HCT116 (cell line): ENCODE measurements at regions not wholly inside any gene's neighbourhood (a gene's known extent, or its start where the extent isn't known, plus 50 kb on each side); places are given as distances from the start of the nearest gene placed in this dataset.

Source experiments
- ATAC-seq: fragments of 200-7000 bp; cut with Tn5 transposase; 2 replicates; pipeline ENCODE4 v1.9.1; 2020; ENCODE audit warnings: mild to moderate bottlenecking, moderate library complexity
- BruUV-seq: library from RNA; stranded (reverse); fragments of 400-500 nt; replicated peaks from 2 replicates; lab custom pipeline; 2021; lab: Mats Ljungman, UMichigan
- CTCF ChIA-PET: fragments of 300-600 bp; sonication (Branson Sonifier 250); formaldehyde crosslinking; loops from one replicate; lab custom pipeline; 2021; ENCODE audit warnings: antibody characterized with exemption; lab: Charles Lee
- POLR2A ChIA-PET: fragments of 300-600, 350-600 bp; sonication (Branson Sonifier 250); formaldehyde crosslinking; loops from one replicate; lab custom pipeline; 2021; ENCODE audit warnings: antibody characterized with exemption; lab: Charles Lee
- RAD21 ChIA-PET, 2 experiments: fragments of 300-600 bp; sonication (Branson Sonifier 250); formaldehyde crosslinking; loops; one replicate each; lab custom pipeline; 2023; ENCODE audit warnings: low total read pairs in 2 of 2; ENCODE audit not compliant: uncharacterized antibody in 2 of 2, unreplicated experiment in 2 of 2, low non-redundant PET in 1 of 2; lab: Charles Lee
- DNase-seq: peaks from one replicate; pipeline ENCODE4 v3.0.0-alpha.2; 2010; ENCODE audit warnings: low read depth, low spot score
- H2AFZ ChIP-seq: fragments of 200-600 bp; shearing (Covaris generic), sonication (generic); 2 replicates; pipeline ENCODE4 v1.6.1; 2017; ENCODE audit warnings: low read depth, mixed run types, mixed read lengths, antibody characterized with exemption, low read length; ENCODE audit not compliant: poor library complexity, severe bottlenecking
- H3K27ac ChIP-seq: 2 replicates; pipeline ENCODE4 v1.5.1; 2012; ENCODE audit warnings: low read depth, low read length
- H3K27me3 ChIP-seq: fragments of 200-600 bp; sonication (generic); 2 replicates; pipeline ENCODE4 v1.6.1; 2016; ENCODE audit warnings: mixed run types, low read length, mixed read lengths; ENCODE audit not compliant: insufficient read depth
- H3K36me3 ChIP-seq, 2 experiments: fragments of 200-500 bp in 1 of 2; fragments of 200-600 bp in 1 of 2; sonication (Bioruptor generic) in 1 of 2; sonication (generic) in 1 of 2; 2 replicates each; pipeline versions ENCODE4 v1.5.1 to v1.6.1; 2014 to 2016; ENCODE audit warnings: low read length in 2 of 2, inconsistent platforms in 1 of 2, mixed read lengths in 1 of 2, mixed run types in 1 of 2; ENCODE audit not compliant: insufficient read depth in 2 of 2, control insufficient read depth in 1 of 2
- H3K4me1 ChIP-seq, 2 experiments: fragments of 200-600 bp in 1 of 2; sonication (generic) in 1 of 2; 2 replicates each; pipeline versions ENCODE4 v1.5.1 to v1.6.1; 2012 to 2017; ENCODE audit warnings: low read length in 2 of 2, inconsistent platforms in 1 of 2, mild to moderate bottlenecking in 1 of 2, mixed read lengths in 1 of 2, mixed run types in 1 of 2, moderate library complexity in 1 of 2; ENCODE audit not compliant: insufficient read depth in 2 of 2, control insufficient read depth in 1 of 2
- H3K4me2 ChIP-seq: fragments of 200-600 bp; sonication (generic); 2 replicates; pipeline ENCODE4 v1.6.1; 2017; ENCODE audit warnings: mixed run types, low read length, mixed read lengths
- H3K4me3 ChIP-seq, 2 experiments: fragments of 200-600 bp in 1 of 2; sonication (generic) in 1 of 2; replicated peaks in 1 of 2; 2 replicates each; pipeline ENCODE4 v1.5.1; 2011 to 2016; ENCODE audit warnings: low read length in 2 of 2, control low read depth in 1 of 2, low read depth in 1 of 2, mild to moderate bottlenecking in 1 of 2, mixed read lengths in 1 of 2, mixed run types in 1 of 2
- H3K79me2 ChIP-seq: fragments of 200-600 bp; sonication (generic); 2 replicates; pipeline ENCODE4 v1.6.1; 2017; ENCODE audit warnings: mild to moderate bottlenecking, mixed run types, low read length, moderate library complexity, mixed read lengths; ENCODE audit not compliant: insufficient read depth
- H3K9ac ChIP-seq: fragments of 200-600 bp; sonication (generic); 2 replicates; pipeline ENCODE4 v1.6.1; 2016; ENCODE audit warnings: low read length, mixed read lengths
- H3K9me2 ChIP-seq: fragments of 200-600 bp; sonication (generic), shearing (Covaris generic); 2 replicates; pipeline ENCODE4 v1.6.1; 2017; ENCODE audit warnings: mixed run types, mild to moderate bottlenecking, moderate library complexity; ENCODE audit not compliant: insufficient read depth
- H3K9me3 ChIP-seq, 2 experiments: fragments of 200-500 bp in 1 of 2; fragments of 200-600 bp in 1 of 2; sonication (Bioruptor generic) in 1 of 2; sonication (generic) in 1 of 2; 2 replicates each; pipeline ENCODE4 v1.6.1; 2014 to 2017; ENCODE audit warnings: low read length in 2 of 2, mixed read lengths in 2 of 2, inconsistent platforms in 1 of 2, low read depth in 1 of 2, mild to moderate bottlenecking in 1 of 2, mixed run types in 1 of 2, moderate library complexity in 1 of 2; ENCODE audit not compliant: control insufficient read depth in 1 of 2, insufficient read depth in 1 of 2
- H4K20me1 ChIP-seq: fragments of 200-600 bp; sonication (generic), shearing (Covaris generic); 2 replicates; pipeline ENCODE4 v1.6.1; 2017; ENCODE audit warnings: mixed run types, mild to moderate bottlenecking, moderate library complexity; ENCODE audit not compliant: insufficient read depth
- EZH2 ChIP-seq: fragments of 200-600 bp; sonication (generic); IDR thresholded peaks from 2 replicates; pipeline ENCODE4 v1.6.1; 2017; ENCODE audit warnings: antibody characterized with exemption, mixed run types
- FOSL1 ChIP-seq: IDR thresholded peaks from 2 replicates; pipeline ENCODE4 v1.6.1; 2012; ENCODE audit warnings: low read depth
- SIN3A ChIP-seq: IDR thresholded peaks from 2 replicates; pipeline ENCODE4 v1.6.1; 2012; ENCODE audit warnings: low read depth
- SP1 ChIP-seq: IDR thresholded peaks from 2 replicates; pipeline ENCODE4 v1.6.1; 2012; ENCODE audit warnings: low read depth
- ZNF274 ChIP-seq: fragments of 200-500 bp; sonication (Bioruptor generic); IDR thresholded peaks from 2 replicates; pipeline ENCODE4 v1.6.1; 2014; ENCODE audit warnings: mild to moderate bottlenecking, low read depth, low read length, inconsistent platforms
- intact Hi-C: fragments of 100-400 bp; cut with micrococcal nuclease; formaldehyde crosslinking; loops from 2 replicates; pipeline ENCODE4 v1.10.0; 2022
- TF ChIP-seq, protein P1 (sequence below): IDR thresholded peaks from 2 replicates; pipeline ENCODE4 v1.6.1; 2011; ENCODE audit warnings: mild to moderate bottlenecking, low read length, moderate library complexity; ENCODE audit not compliant: insufficient replicate concordance; ENCODE audit errors: extremely low read depth
- TF ChIP-seq, protein P2 (sequence below): IDR thresholded peaks from 2 replicates; pipeline ENCODE4 v1.6.1; 2012
- TF ChIP-seq, protein P3 (sequence below): IDR thresholded peaks from 2 replicates; pipeline ENCODE4 v1.6.1; 2012; ENCODE audit warnings: low read depth

DNA sequence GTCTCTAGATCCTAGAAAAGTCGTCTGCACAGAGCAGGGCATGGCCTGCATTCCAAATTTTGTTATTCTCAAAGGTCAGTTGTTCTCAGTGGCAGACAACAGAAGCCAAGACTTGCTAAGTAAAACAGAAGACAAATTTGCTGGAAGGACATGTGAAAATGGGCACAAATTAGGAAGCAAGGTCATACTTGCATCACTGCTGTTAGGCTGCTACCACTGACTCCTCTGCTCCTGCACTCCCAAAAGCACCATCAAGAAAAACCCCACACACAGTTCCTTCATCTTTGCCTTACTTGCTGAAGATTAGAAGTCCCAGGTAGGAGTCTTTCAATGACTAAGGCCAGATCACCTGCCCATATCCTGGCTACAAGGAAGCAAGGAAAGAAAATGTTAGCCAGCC is 69.9 kb upstream of the ATP2C1 start:
- TF ChIP-seq, protein P1, sequence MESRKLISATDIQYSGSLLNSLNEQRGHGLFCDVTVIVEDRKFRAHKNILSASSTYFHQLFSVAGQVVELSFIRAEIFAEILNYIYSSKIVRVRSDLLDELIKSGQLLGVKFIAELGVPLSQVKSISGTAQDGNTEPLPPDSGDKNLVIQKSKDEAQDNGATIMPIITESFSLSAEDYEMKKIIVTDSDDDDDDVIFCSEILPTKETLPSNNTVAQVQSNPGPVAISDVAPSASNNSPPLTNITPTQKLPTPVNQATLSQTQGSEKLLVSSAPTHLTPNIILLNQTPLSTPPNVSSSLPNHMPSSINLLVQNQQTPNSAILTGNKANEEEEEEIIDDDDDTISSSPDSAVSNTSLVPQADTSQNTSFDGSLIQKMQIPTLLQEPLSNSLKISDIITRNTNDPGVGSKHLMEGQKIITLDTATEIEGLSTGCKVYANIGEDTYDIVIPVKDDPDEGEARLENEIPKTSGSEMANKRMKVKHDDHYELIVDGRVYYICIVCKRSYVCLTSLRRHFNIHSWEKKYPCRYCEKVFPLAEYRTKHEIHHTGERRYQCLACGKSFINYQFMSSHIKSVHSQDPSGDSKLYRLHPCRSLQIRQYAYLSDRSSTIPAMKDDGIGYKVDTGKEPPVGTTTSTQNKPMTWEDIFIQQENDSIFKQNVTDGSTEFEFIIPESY, result no peak
- TF ChIP-seq EZH2 (no peak), SIN3A (no peak), SP1 (no peak), FOSL1 (no peak), ZNF274 (no peak)
- TF ChIP-seq, protein P2, sequence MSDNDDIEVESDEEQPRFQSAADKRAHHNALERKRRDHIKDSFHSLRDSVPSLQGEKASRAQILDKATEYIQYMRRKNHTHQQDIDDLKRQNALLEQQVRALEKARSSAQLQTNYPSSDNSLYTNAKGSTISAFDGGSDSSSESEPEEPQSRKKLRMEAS, result no peak
- TF ChIP-seq, protein P3, sequence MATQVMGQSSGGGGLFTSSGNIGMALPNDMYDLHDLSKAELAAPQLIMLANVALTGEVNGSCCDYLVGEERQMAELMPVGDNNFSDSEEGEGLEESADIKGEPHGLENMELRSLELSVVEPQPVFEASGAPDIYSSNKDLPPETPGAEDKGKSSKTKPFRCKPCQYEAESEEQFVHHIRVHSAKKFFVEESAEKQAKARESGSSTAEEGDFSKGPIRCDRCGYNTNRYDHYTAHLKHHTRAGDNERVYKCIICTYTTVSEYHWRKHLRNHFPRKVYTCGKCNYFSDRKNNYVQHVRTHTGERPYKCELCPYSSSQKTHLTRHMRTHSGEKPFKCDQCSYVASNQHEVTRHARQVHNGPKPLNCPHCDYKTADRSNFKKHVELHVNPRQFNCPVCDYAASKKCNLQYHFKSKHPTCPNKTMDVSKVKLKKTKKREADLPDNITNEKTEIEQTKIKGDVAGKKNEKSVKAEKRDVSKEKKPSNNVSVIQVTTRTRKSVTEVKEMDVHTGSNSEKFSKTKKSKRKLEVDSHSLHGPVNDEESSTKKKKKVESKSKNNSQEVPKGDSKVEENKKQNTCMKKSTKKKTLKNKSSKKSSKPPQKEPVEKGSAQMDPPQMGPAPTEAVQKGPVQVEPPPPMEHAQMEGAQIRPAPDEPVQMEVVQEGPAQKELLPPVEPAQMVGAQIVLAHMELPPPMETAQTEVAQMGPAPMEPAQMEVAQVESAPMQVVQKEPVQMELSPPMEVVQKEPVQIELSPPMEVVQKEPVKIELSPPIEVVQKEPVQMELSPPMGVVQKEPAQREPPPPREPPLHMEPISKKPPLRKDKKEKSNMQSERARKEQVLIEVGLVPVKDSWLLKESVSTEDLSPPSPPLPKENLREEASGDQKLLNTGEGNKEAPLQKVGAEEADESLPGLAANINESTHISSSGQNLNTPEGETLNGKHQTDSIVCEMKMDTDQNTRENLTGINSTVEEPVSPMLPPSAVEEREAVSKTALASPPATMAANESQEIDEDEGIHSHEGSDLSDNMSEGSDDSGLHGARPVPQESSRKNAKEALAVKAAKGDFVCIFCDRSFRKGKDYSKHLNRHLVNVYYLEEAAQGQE, result no peak
- Histone ChIP-seq H4K20me1 (no peaks in the 10 kb centered on the region), H3K4me2 (no peak overlapping the region), H3K4me1 (peaks cover 0 to 15% of the 10 kb centered on the region in 2 experiments; a peak in 2 of 4 replicates), H3K9me2 (no peaks in the 10 kb centered on the region), H3K9me3 (no peaks in the 10 kb centered on the region), H3K27ac (no peak overlapping the region), H3K4me3 (no peak overlapping the region), H3K27me3 (no peaks in the 10 kb centered on the region), H2AFZ (no peak overlapping the region), H3K36me3 (no peaks in the 10 kb centered on the region), H3K9ac (no peak overlapping the region), H3K79me2 (no peaks in the 10 kb centered on the region)
- ChIA-PET RAD21 (no interaction called here), CTCF (no interaction called here), POLR2A (no interaction called here)
- DNase-seq, result no peak
- no peak for ATAC-seq
- no TSS peak for BruUV-seq
- intact Hi-C loops, result no loop called here
